ENCODE measurements at regions not wholly inside any gene's neighbourhood (a gene's known extent, or its start where the extent isn't known, plus 50 kb on each side); places are given as distances from the start of the nearest gene placed in this dataset.

GRCh38 chr15:85964471-85964870, 115.2 kb upstream of the AGBL1 start:
- TF ChIP-seq EZH2 (IDR thresholded peaks at IDR 0.05; ENCODE audit: borderline replicate concordance, low read length) = no peak
- no peak for TF ChIP-seq CTCF (conservative IDR thresholded peaks at IDR 0.05 in 1 of 2, IDR thresholded peaks at IDR 0.05 in 1 of 2; ENCODE audit: extremely low read depth in 1 of 2, insufficient read depth in 1 of 2, low read depth in 1 of 2, low read length in 2 of 2)
